ENCODE measurements at regions not wholly inside any gene's neighbourhood (a gene's known extent, or its start where the extent isn't known, plus 50 kb on each side); places are given as distances from the start of the nearest gene placed in this dataset.

DNA sequence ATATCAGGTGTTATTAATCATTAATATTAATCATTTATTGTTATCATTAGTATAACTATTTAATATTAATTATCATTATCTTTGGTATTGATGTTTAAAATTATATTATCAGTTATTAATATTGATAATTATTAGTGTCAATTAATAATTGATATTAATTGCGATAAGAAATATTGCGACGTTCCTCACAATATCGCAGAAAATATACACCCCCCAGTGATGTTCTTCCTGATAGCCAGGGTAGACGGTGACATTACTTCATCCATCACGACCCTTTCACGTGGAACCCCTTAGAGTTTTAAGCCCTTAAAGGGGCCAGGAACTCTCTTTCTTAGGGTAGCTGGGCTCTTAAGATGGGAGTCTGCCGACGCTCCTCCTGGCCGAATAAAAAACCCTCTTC is 98.6 kb upstream of the OSBPL11 start:
- no peak for DNase-seq (ENCODE audit: low read depth, low spot score)
- Histone ChIP-seq H3K79me2 (ENCODE audit: control insufficient read depth, insufficient read depth, low read length) (no peaks in the 10 kb centered on the region), H3K36me3 (ENCODE audit: control insufficient read depth in 2 of 2, insufficient read depth in 2 of 2, low read length in 1 of 2) (no peaks in the 10 kb centered on the region), H3K4me3 (no peak overlapping the region), H2AFZ (ENCODE audit: control insufficient read depth, low read depth, low read length) (no peak overlapping the region), H4K20me1 (ENCODE audit: control insufficient read depth, insufficient read depth) (no peaks in the 10 kb centered on the region), H3K9ac (ENCODE audit: control insufficient read depth, insufficient read depth, low read length) (no peak overlapping the region), H3K4me1 (ENCODE audit: control insufficient read depth, insufficient read depth, low read length) (no peaks in the 10 kb centered on the region), H3K27me3 (replicated peaks in 1 of 2; ENCODE audit: control insufficient read depth in 2 of 2, insufficient read depth in 2 of 2, low read length in 1 of 2) (no peaks in the 10 kb centered on the region), H3K4me2 (ENCODE audit: control insufficient read depth, insufficient read depth) (no peak overlapping the region), H3K27ac (ENCODE audit: control insufficient read depth, insufficient read depth) (no peak overlapping the region), H3K9me3 (replicated peaks; ENCODE audit: control insufficient read depth, insufficient read depth, low read length) (no peaks in the 10 kb centered on the region)
- RAD21 ChIA-PET (ENCODE audit: unreplicated experiment) = interaction anchor here (0.7 kb wide), 2 partner anchors 196 to 254 kb away, joined by 3 read pairs; no protein-coding TSS in a partner anchor
- ATAC-seq = no peak
- CTCF ChIA-PET = no interaction called here
- no peak for FAIRE-seq
- in situ Hi-C loops (cut with MboI) = no loop called here
- no TSS peak for BruUV-seq (replicated peaks)
- no peak for TF ChIP-seq JUNB (IDR thresholded peaks at IDR 0.05)
- TF ChIP-seq MTA3 (IDR thresholded peaks at IDR 0.05; ENCODE audit: borderline replicate concordance, low read length) = no peak
- no peak for TF ChIP-seq DPF2 (IDR thresholded peaks at IDR 0.05)
- no peak for TF ChIP-seq PAX5 (IDR thresholded peaks at IDR 0.05; ENCODE audit: borderline replicate concordance, low read depth, low read length)
- TF ChIP-seq KDM1A (IDR thresholded peaks at IDR 0.05; ENCODE audit: borderline replicate concordance) = no peak
- no peak for TF ChIP-seq KAT2A (conservative IDR thresholded peaks at IDR 0.05; ENCODE audit: control insufficient read depth, low read depth, low read length)
- no peak for TF ChIP-seq SREBF2 (IDR thresholded peaks at IDR 0.05; ENCODE audit: low read length)
- TF ChIP-seq WRNIP1 (IDR thresholded peaks at IDR 0.05; ENCODE audit: borderline replicate concordance, low read depth, low read length) = no peak
- no peak for TF ChIP-seq SIX5 (IDR thresholded peaks at IDR 0.05; ENCODE audit: low read depth, low read length, severe bottlenecking)
- TF ChIP-seq HDAC2 (IDR thresholded peaks at IDR 0.05) = no peak
- intact Hi-C loops (cut with micrococcal nuclease; ENCODE audit: unreplicated experiment) = no loop called here
- WGBS (ENCODE audit: insufficient coverage, insufficient replicate concordance, low lambda C conversion rate, missing lambda C conversion rate) = 70% methylated on average over 10 of the region's 10 CpGs
- SMC1A ChIA-PET (ENCODE audit: uncharacterized antibody, unreplicated experiment) = no interaction called here
- POLR2A ChIA-PET = no interaction called here

DNA sequence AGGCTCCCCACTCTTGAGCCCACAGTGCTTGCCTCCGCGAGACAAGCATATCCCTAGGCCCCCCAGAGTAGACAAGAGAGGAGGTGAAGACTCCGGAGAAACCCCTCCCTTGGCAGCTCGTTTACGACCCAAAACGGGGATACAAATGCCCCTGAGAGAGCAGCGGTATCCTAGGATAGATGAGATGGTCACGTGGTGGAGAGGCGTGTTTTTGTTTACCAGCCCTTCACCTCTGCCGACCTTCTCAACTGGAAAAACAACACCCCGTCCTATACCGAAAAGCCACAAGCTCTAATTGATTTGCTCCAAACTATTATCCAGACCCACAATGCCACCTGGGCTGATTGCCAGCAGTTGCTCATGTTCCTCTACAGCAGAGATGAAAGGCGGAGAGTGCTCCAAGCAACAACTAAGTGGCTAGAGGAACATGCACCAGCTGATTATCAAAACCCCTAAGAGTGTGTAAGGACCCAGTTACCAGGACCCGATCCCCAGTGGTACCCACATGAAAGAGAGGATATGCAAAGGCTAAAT is 99.5 kb upstream of the OSBPL11 start:
- SMC1A ChIA-PET (ENCODE audit: uncharacterized antibody, unreplicated experiment) = no interaction called here
- in situ Hi-C loops (cut with MboI) = no loop called here
- H4K20me1 ChIP-seq (ENCODE audit: control insufficient read depth, insufficient read depth) = no peaks in the 10 kb centered on the region
- TF ChIP-seq, protein P1, sequence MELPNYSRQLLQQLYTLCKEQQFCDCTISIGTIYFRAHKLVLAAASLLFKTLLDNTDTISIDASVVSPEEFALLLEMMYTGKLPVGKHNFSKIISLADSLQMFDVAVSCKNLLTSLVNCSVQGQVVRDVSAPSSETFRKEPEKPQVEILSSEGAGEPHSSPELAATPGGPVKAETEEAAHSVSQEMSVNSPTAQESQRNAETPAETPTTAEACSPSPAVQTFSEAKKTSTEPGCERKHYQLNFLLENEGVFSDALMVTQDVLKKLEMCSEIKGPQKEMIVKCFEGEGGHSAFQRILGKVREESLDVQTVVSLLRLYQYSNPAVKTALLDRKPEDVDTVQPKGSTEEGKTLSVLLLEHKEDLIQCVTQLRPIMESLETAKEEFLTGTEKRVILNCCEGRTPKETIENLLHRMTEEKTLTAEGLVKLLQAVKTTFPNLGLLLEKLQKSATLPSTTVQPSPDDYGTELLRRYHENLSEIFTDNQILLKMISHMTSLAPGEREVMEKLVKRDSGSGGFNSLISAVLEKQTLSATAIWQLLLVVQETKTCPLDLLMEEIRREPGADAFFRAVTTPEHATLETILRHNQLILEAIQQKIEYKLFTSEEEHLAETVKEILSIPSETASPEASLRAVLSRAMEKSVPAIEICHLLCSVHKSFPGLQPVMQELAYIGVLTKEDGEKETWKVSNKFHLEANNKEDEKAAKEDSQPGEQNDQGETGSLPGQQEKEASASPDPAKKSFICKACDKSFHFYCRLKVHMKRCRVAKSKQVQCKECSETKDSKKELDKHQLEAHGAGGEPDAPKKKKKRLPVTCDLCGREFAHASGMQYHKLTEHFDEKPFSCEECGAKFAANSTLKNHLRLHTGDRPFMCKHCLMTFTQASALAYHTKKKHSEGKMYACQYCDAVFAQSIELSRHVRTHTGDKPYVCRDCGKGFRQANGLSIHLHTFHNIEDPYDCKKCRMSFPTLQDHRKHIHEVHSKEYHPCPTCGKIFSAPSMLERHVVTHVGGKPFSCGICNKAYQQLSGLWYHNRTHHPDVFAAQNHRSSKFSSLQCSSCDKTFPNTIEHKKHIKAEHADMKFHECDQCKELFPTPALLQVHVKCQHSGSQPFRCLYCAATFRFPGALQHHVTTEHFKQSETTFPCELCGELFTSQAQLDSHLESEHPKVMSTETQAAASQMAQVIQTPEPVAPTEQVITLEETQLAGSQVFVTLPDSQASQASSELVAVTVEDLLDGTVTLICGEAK (IDR thresholded peaks at IDR 0.05; ENCODE audit: borderline replicate concordance) = no peak
- TF ChIP-seq RUNX3 (IDR thresholded peaks at IDR 0.05; ENCODE audit: low read length) (no peak), SMARCA5 (IDR thresholded peaks at IDR 0.05) (no peak), PAX5 (IDR thresholded peaks at IDR 0.05; ENCODE audit: borderline replicate concordance, low read depth, low read length) (no peak)

More for the DNA sequence above, 99.5 kb upstream of the OSBPL11 start:
- Histone ChIP-seq H3K4me3 (no peak overlapping the region), H3K9ac (ENCODE audit: control insufficient read depth, insufficient read depth, low read length) (no peak overlapping the region), H3K36me3 (ENCODE audit: control insufficient read depth in 2 of 2, insufficient read depth in 2 of 2, low read length in 1 of 2) (no peaks in the 10 kb centered on the region), H3K79me2 (ENCODE audit: control insufficient read depth, insufficient read depth, low read length) (no peaks in the 10 kb centered on the region), H3K4me2 (ENCODE audit: control insufficient read depth, insufficient read depth) (no peak overlapping the region), H2AFZ (ENCODE audit: control insufficient read depth, low read depth, low read length) (no peak overlapping the region), H3K27me3 (replicated peaks in 1 of 2; ENCODE audit: control insufficient read depth in 2 of 2, insufficient read depth in 2 of 2, low read length in 1 of 2) (no peaks in the 10 kb centered on the region), H3K9me3 (replicated peaks; ENCODE audit: control insufficient read depth, insufficient read depth, low read length) (no peaks in the 10 kb centered on the region), H3K27ac (ENCODE audit: control insufficient read depth, insufficient read depth) (no peak overlapping the region), H3K4me1 (ENCODE audit: control insufficient read depth, insufficient read depth, low read length) (no peaks in the 10 kb centered on the region)
- intact Hi-C loops (cut with micrococcal nuclease; ENCODE audit: unreplicated experiment) = no loop called here
- BruUV-seq (replicated peaks) = no TSS peak
- RAD21 ChIA-PET (ENCODE audit: unreplicated experiment) = interaction anchor here (0.7 kb wide), 1 partner anchor 550 kb away, joined by 3 read pairs; no protein-coding TSS in a partner anchor
- CTCF ChIA-PET = no interaction called here
- POLR2A ChIA-PET = no interaction called here
- FAIRE-seq (no peak), ATAC-seq (no peak), DNase-seq (ENCODE audit: low read depth, low spot score) (no peak)
- 53% methylated on average over 14 of the region's 14 CpGs for WGBS (ENCODE audit: insufficient coverage, insufficient replicate concordance, low lambda C conversion rate, missing lambda C conversion rate)

All from GM12878 (cell line).